ENCODE measurements at regions not wholly inside any gene's neighbourhood (a gene's known extent, or its start where the extent isn't known, plus 50 kb on each side); places are given as distances from the start of the nearest gene placed in this dataset.

GRCh38 chr1:87179851-87180519 lies 148.7 kb upstream of the LMO4 start (continued):
- TF ChIP-seq RREB1 (CRISPR knock-in tag; IDR thresholded peaks at IDR 0.05) (0 out of 2 replicates have a peak, but pooled peaks have one; percentile 78), NR2F6 (CRISPR knock-in tag; IDR thresholded peaks at IDR 0.05) (no peak), ZNF76 (CRISPR knock-in tag; IDR thresholded peaks at IDR 0.05; ENCODE audit: borderline replicate concordance) (no peak), GATAD2B (IDR thresholded peaks at IDR 0.05; ENCODE audit: borderline replicate concordance) (no peak)
- TF ChIP-seq, protein P1, sequence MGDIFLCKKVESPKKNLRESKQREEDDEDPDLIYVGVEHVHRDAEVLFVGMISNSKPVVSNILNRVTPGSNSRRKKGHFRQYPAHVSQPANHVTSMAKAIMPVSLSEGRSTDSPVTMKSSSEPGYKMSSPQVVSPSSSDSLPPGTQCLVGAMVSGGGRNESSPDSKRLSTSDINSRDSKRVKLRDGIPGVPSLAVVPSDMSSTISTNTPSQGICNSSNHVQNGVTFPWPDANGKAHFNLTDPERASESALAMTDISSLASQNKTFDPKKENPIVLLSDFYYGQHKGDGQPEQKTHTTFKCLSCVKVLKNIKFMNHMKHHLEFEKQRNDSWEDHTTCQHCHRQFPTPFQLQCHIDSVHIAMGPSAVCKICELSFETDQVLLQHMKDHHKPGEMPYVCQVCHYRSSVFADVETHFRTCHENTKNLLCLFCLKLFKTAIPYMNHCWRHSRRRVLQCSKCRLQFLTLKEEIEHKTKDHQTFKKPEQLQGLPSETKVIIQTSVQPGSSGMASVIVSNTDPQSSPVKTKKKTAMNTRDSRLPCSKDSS (IDR thresholded peaks at IDR 0.05; ENCODE audit: low read depth, partially characterized antibody), result no peak
- TF ChIP-seq, protein P2, sequence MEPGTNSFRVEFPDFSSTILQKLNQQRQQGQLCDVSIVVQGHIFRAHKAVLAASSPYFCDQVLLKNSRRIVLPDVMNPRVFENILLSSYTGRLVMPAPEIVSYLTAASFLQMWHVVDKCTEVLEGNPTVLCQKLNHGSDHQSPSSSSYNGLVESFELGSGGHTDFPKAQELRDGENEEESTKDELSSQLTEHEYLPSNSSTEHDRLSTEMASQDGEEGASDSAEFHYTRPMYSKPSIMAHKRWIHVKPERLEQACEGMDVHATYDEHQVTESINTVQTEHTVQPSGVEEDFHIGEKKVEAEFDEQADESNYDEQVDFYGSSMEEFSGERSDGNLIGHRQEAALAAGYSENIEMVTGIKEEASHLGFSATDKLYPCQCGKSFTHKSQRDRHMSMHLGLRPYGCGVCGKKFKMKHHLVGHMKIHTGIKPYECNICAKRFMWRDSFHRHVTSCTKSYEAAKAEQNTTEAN (CRISPR knock-in tag; IDR thresholded peaks at IDR 0.05), result 0 out of 2 replicates have a peak, but pooled peaks have one; percentile 45
- TF ChIP-seq, protein P3, sequence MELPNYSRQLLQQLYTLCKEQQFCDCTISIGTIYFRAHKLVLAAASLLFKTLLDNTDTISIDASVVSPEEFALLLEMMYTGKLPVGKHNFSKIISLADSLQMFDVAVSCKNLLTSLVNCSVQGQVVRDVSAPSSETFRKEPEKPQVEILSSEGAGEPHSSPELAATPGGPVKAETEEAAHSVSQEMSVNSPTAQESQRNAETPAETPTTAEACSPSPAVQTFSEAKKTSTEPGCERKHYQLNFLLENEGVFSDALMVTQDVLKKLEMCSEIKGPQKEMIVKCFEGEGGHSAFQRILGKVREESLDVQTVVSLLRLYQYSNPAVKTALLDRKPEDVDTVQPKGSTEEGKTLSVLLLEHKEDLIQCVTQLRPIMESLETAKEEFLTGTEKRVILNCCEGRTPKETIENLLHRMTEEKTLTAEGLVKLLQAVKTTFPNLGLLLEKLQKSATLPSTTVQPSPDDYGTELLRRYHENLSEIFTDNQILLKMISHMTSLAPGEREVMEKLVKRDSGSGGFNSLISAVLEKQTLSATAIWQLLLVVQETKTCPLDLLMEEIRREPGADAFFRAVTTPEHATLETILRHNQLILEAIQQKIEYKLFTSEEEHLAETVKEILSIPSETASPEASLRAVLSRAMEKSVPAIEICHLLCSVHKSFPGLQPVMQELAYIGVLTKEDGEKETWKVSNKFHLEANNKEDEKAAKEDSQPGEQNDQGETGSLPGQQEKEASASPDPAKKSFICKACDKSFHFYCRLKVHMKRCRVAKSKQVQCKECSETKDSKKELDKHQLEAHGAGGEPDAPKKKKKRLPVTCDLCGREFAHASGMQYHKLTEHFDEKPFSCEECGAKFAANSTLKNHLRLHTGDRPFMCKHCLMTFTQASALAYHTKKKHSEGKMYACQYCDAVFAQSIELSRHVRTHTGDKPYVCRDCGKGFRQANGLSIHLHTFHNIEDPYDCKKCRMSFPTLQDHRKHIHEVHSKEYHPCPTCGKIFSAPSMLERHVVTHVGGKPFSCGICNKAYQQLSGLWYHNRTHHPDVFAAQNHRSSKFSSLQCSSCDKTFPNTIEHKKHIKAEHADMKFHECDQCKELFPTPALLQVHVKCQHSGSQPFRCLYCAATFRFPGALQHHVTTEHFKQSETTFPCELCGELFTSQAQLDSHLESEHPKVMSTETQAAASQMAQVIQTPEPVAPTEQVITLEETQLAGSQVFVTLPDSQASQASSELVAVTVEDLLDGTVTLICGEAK (IDR thresholded peaks at IDR 0.05), result no peak
- TF ChIP-seq, protein P3 (CRISPR knock-in tag; IDR thresholded peaks at IDR 0.05), result no peak
